GM10266 (cell line): ENCODE measurements at regions not wholly inside any gene's neighbourhood (a gene's known extent, or its start where the extent isn't known, plus 50 kb on each side); places are given as distances from the start of the nearest gene placed in this dataset.

Experiments
- DNase-seq: peaks from one replicate; pipeline ENCODE4 v3.0.0; 2012; ENCODE audit errors: extremely low spot score
- CTCF ChIP-seq: IDR thresholded peaks from 2 replicates; pipeline ENCODE4 v1.5.1; 2012; ENCODE audit warnings: mild to moderate bottlenecking, low read depth; ENCODE audit not compliant: control insufficient read depth, insufficient read depth; ENCODE audit errors: missing control alignments

- no peak for TF ChIP-seq CTCF
- DNase-seq: no peak
These were observed 442.4 kb downstream of the ZIC3 start for GRCh38 chrX:138008281-138008680.

- TF ChIP-seq CTCF: no peak
- DNase-seq: no peak
These were observed 445.5 kb downstream of the ZIC3 start for GRCh38 chrX:138011468-138011867.

GRCh38 chrX:138014577-138014976 lies 448.6 kb downstream of the ZIC3 start:
- no peak for DNase-seq
- TF ChIP-seq CTCF: no peak

DNA sequence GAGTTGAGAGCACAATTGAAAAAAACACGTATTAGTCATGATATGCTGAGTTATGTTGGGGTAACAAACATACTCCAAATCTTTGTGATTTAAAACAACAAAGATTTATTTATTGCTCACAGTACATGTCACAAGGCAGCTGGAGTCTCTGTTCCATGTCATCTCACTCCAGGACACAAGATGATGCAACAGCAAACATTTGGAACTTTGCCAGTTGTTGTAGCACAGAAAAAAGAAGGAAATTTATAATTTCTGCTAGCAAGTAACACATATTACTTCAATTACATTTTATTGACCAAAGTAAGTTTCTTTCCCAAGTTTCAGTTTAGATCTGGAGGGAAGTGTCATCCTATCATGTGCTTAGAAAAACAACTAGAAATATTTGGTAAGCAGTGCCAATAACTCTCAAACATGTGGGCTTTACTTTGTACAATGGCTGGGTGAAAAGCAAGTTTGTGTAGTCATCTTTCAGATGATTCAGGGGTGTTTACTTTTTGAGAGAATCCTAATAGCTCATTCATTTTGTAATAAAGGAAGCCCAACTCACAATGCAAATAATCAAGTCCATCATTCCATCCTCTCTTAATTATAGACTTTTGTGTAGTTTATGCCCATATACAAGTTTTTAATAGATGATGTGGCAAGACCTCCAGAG lies 452.3 kb downstream of the ZIC3 start:
- no peak for DNase-seq
- no peak for TF ChIP-seq CTCF

GRCh38 chrX:138020941-138021340 lies 455.0 kb downstream of the ZIC3 start:
- DNase-seq: no peak
- TF ChIP-seq CTCF: no peak

GRCh38 chrX:138026211-138026610 lies 460.3 kb downstream of the ZIC3 start:
- peak; percentile 6 for DNase-seq
- TF ChIP-seq CTCF: no peak

GRCh38 chrX:138031715-138032114 lies 465.8 kb downstream of the ZIC3 start:
- no peak for TF ChIP-seq CTCF
- no peak for DNase-seq
